IMR-90 (cell line): ENCODE measurements at regions not wholly inside any gene's neighbourhood (a gene's known extent, or its start where the extent isn't known, plus 50 kb on each side); places are given as distances from the start of the nearest gene placed in this dataset.

Experiments
- ATAC-seq: fragments of 200-7000 bp; cut with Tn5 transposase; 2 replicates; pipeline ENCODE4 v1.9.1; 2020; ENCODE audit warnings: low read depth, mild to moderate bottlenecking, moderate library complexity
- BruUV-seq: library from RNA; stranded (reverse); fragments of 400-500 nt; replicated peaks from 2 replicates; lab custom pipeline; 2021; lab: Mats Ljungman, UMichigan
- CTCF ChIA-PET: fragments of 300-600 bp; formaldehyde crosslinking; extraction: SDS; loops from one replicate; lab custom pipeline; 2021; ENCODE audit warnings: antibody characterized with exemption; lab: Yijun Ruan, JAX
- POLR2A ChIA-PET: fragments of 300-600 bp; sonication (Branson Sonifier 250); formaldehyde crosslinking; loops from one replicate; lab custom pipeline; 2022; ENCODE audit warnings: antibody characterized with exemption; ENCODE audit not compliant: unreplicated experiment; lab: Charles Lee
- DNase-seq: peaks from one replicate; pipeline ENCODE4 v3.0.0; 2013
- H2AFZ ChIP-seq: replicated peaks from 2 replicates; pipeline ENCODE3; 2013; ENCODE audit warnings: low read length, mild to moderate bottlenecking; ENCODE audit not compliant: poor library complexity
- H2AK5ac ChIP-seq: 2 replicates; pipeline ENCODE4 v1.6.1; 2013; ENCODE audit warnings: low read depth, low read length, inconsistent platforms
- H2AK9ac ChIP-seq: replicated peaks from 2 replicates; pipeline ENCODE3; 2013; ENCODE audit warnings: mild to moderate bottlenecking, low read depth, low read length, moderate library complexity; ENCODE audit not compliant: poor library complexity
- H2BK120ac ChIP-seq: 2 replicates; pipeline ENCODE4 v1.6.1; 2013; ENCODE audit warnings: low read depth, low read length, inconsistent platforms
- H2BK15ac ChIP-seq: 3 replicates; pipeline ENCODE4 v1.6.1; 2013; ENCODE audit warnings: low read depth, low read length, inconsistent platforms
- H2BK20ac ChIP-seq: 2 replicates; pipeline ENCODE4 v1.6.1; 2013; ENCODE audit warnings: low read depth, mild to moderate bottlenecking, inconsistent platforms, low read length, moderate library complexity
- H2BK5ac ChIP-seq: 2 replicates; pipeline ENCODE4 v1.6.1; 2013; ENCODE audit warnings: mild to moderate bottlenecking, low read depth, low read length, inconsistent platforms; ENCODE audit not compliant: poor library complexity, severe bottlenecking
- H3K14ac ChIP-seq: replicated peaks from 2 replicates; pipeline ENCODE4 v1.6.1; 2013; ENCODE audit warnings: low read depth, low read length, inconsistent platforms
- H3K18ac ChIP-seq: 2 replicates; pipeline ENCODE4 v1.6.1; 2013; ENCODE audit warnings: low read depth, low read length, control low read depth
- H3K23ac ChIP-seq: 2 replicates; pipeline ENCODE4 v1.6.1; 2013; ENCODE audit warnings: low read depth, low read length, inconsistent platforms
- H3K27ac ChIP-seq: 2 replicates; pipeline ENCODE4 v1.5.1; 2013; ENCODE audit warnings: mild to moderate bottlenecking, control low read depth, low read length; ENCODE audit not compliant: insufficient read depth
- H3K27me3 ChIP-seq: 2 replicates; pipeline ENCODE4 v1.6.1; 2013; ENCODE audit warnings: low read length; ENCODE audit not compliant: control insufficient read depth, insufficient read depth
- H3K36me3 ChIP-seq: 2 replicates; pipeline ENCODE4 v1.6.1; 2013; ENCODE audit warnings: low read length, mixed read lengths; ENCODE audit not compliant: control insufficient read depth, insufficient read depth
- H3K4ac ChIP-seq: 2 replicates; pipeline ENCODE4 v1.6.1; 2013; ENCODE audit warnings: low read depth, low read length, inconsistent platforms
- H3K4me1 ChIP-seq: 2 replicates; pipeline ENCODE4 v1.6.1; 2013; ENCODE audit warnings: low read length, mixed read lengths; ENCODE audit not compliant: control insufficient read depth, insufficient read depth
- H3K4me2 ChIP-seq: 2 replicates; pipeline ENCODE4 v1.6.1; 2013; ENCODE audit warnings: low read depth, mild to moderate bottlenecking, control low read depth, low read length, moderate library complexity
- H3K4me3 ChIP-seq: 2 replicates; pipeline ENCODE4 v1.5.1; 2013; ENCODE audit warnings: low read depth, mild to moderate bottlenecking, control low read depth, low read length, moderate library complexity; ENCODE audit not compliant: insufficient read depth
- H3K56ac ChIP-seq: 2 replicates; pipeline ENCODE4 v1.6.1; 2013; ENCODE audit warnings: low read length, inconsistent platforms; ENCODE audit not compliant: insufficient read depth; ENCODE audit errors: extremely low read depth
- H3K79me1 ChIP-seq, 2 experiments: 2 replicates each; pipeline ENCODE4 v1.6.1; 2013; ENCODE audit warnings: low read length in 2 of 2, inconsistent platforms in 1 of 2, low read depth in 1 of 2
- H3K9ac ChIP-seq: 2 replicates; pipeline ENCODE4 v1.6.1; 2013; ENCODE audit warnings: low read depth, low read length, control low read depth
- H3K9me1 ChIP-seq: 2 replicates; pipeline ENCODE4 v1.6.1; 2013; ENCODE audit warnings: low read length, inconsistent platforms; ENCODE audit not compliant: insufficient read depth
- H3K9me3 ChIP-seq: 2 replicates; pipeline ENCODE4 v1.6.1; 2013; ENCODE audit warnings: low read length; ENCODE audit not compliant: control insufficient read depth, insufficient read depth
- H4K20me1 ChIP-seq: 2 replicates; pipeline ENCODE4 v1.6.1; 2013; ENCODE audit warnings: low read length, inconsistent platforms; ENCODE audit not compliant: insufficient read depth
- H4K5ac ChIP-seq: 2 replicates; pipeline ENCODE4 v1.6.1; 2013; ENCODE audit warnings: mild to moderate bottlenecking, low read depth, low read length, control low read depth
- H4K8ac ChIP-seq, 2 experiments: 2 replicates each; pipeline ENCODE4 v1.6.1; 2013; ENCODE audit warnings: low read depth in 2 of 2, low read length in 2 of 2, control low read depth in 1 of 2, inconsistent platforms in 1 of 2
- H4K91ac ChIP-seq: 2 replicates; pipeline ENCODE4 v1.6.1; 2013; ENCODE audit warnings: low read depth, low read length, inconsistent platforms; ENCODE audit not compliant: insufficient read depth
- CEBPB ChIP-seq: IDR thresholded peaks from 2 replicates; pipeline ENCODE4 v1.6.1; 2012; ENCODE audit warnings: low read depth, low read length, improper control_type of control experiment
- CHD1 ChIP-seq: IDR thresholded peaks from 2 replicates; pipeline ENCODE4 v1.6.1; 2012; ENCODE audit warnings: low read depth, low read length, improper control_type of control experiment
- MAZ ChIP-seq: IDR thresholded peaks from 2 replicates; pipeline ENCODE4 v1.6.1; 2012; ENCODE audit warnings: low read depth, mild to moderate bottlenecking, low read length, improper control_type of control experiment, moderate library complexity, borderline replicate concordance
- MXI1 ChIP-seq: IDR thresholded peaks from 2 replicates; pipeline ENCODE4 v1.6.1; 2012; ENCODE audit warnings: low read depth, mild to moderate bottlenecking, low read length, moderate library complexity, borderline replicate concordance
- NFE2L2 ChIP-seq: fragments of 150-350 bp; IDR thresholded peaks from 2 replicates; pipeline ENCODE4 v1.6.1; 2016; ENCODE audit warnings: low read depth, mild to moderate bottlenecking, low read length
- RAD21 ChIP-seq: IDR thresholded peaks from 2 replicates; pipeline ENCODE4 v1.6.1; 2012; ENCODE audit warnings: low read length, improper control_type of control experiment
- RFX5 ChIP-seq: IDR thresholded peaks from 2 replicates; pipeline ENCODE4 v1.8.0; 2012; ENCODE audit warnings: low read depth, mild to moderate bottlenecking, low read length, moderate library complexity
- WGBS, 2 experiments: methylation state at CpG; one replicate each; pipeline versions ENCODE4 v1.1.5 to v1.1.7; 2013; ENCODE audit warnings: missing lambda C conversion rate in 2 of 2; ENCODE audit not compliant: insufficient read length in 1 of 2; ENCODE audit errors: extremely low coverage in 2 of 2; 5-methylcytosine and 5-hydroxymethylcytosine counted together
- dilution Hi-C: fragments of 300-500 bp; cut with HindIII; formaldehyde crosslinking; loops from one replicate; pipeline ENCODE4 v1.14.3; 2018; ENCODE audit warnings: low sequenced_read_pairs; ENCODE audit not compliant: unreplicated experiment
- in situ Hi-C: fragments of 300-500 bp; cut with MboI; formaldehyde crosslinking; loops from 3 replicates; pipeline ENCODE4 v1.14.3; 2019; ENCODE audit warnings: low sequenced_read_pairs, inconsistent platforms, mixed read lengths
- intact Hi-C: fragments of 100-400 bp; cut with micrococcal nuclease; formaldehyde crosslinking; loops from 2 replicates; pipeline ENCODE4 v1.10.0; 2022
- TF ChIP-seq, protein P1 (sequence below): fragments of 150-350 bp; IDR thresholded peaks from 2 replicates; pipeline ENCODE4 v1.6.1; 2016; ENCODE audit warnings: low read depth, mild to moderate bottlenecking, low read length, moderate library complexity, borderline replicate concordance
- TF ChIP-seq, protein P2 (sequence below): fragments of 150-350 bp; IDR thresholded peaks from 2 replicates; pipeline ENCODE4 v1.6.1; 2017; ENCODE audit warnings: mild to moderate bottlenecking, antibody characterized with exemption, low read length, low read depth

DNA sequence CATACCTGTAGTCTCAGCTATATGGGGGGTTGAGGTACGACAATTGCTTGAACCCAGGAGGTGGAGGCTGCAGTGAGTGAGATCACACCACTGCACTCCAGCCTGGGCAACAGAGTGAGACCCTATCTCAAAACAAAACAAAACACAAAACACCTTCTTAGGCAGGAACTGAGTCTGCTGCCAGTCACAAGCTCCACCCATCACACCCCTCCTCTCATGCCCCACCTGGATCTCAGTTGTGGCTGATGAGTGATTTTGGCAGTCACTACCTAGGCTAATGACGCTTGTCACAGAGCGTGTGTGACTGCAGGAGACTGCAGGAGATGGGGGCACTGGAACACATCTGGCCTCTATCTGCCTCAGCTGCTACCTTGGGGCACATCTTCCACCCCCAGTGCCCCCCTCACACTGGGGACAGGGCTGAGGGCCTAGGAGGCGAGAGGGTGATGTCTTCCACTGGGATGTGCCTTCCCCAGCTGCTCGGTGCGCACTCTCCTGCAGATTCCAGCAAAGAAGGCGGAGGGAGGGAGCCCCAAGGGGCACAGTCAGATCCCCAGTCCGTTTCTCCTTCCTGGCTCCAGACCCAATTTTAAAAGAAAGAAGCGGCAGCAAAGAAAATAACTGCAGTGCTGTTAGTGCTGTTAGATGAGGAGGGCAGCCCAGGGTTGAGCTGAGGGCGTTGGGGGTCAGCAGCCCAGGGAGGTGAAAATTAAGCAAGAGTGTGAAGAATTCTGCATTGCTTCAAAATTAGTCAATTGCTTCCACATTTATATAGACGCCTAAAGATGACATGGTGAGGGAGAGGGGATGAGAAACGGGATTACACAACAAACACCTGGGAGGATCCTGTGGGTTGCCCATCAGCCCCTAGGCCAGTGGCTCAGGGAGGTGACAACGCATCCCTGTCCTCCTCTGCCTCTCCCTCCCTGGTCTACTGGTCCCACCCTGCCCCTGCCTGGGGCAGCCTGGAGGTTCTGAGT, 143.6 kb upstream of the HAAO start:
- H3K9ac ChIP-seq, result no peak overlapping the region
- no peaks in the 10 kb centered on the region for H3K79me1 ChIP-seq
- CTCF ChIA-PET, result no interaction called here
- no peak overlapping the region for H3K14ac ChIP-seq
- no TSS peak for BruUV-seq
- no peaks in the 10 kb centered on the region for H4K20me1 ChIP-seq
- H2BK120ac ChIP-seq, result no peak overlapping the region
- no peaks in the 10 kb centered on the region for H3K9me3 ChIP-seq
- H4K5ac ChIP-seq, result no peak overlapping the region
- intact Hi-C loops, result no loop called here
- WGBS, 2 experiments, result no CpG with 5 or more reads among the region's 13 CpGs
- H4K8ac ChIP-seq, result no peak overlapping the region
- TF ChIP-seq RAD21 (no peak), MAZ (no peak), NFE2L2 (no peak), MXI1 (no peak), CEBPB (no peak), RFX5 (no peak), CHD1 (no peak)
- TF ChIP-seq, protein P1, sequence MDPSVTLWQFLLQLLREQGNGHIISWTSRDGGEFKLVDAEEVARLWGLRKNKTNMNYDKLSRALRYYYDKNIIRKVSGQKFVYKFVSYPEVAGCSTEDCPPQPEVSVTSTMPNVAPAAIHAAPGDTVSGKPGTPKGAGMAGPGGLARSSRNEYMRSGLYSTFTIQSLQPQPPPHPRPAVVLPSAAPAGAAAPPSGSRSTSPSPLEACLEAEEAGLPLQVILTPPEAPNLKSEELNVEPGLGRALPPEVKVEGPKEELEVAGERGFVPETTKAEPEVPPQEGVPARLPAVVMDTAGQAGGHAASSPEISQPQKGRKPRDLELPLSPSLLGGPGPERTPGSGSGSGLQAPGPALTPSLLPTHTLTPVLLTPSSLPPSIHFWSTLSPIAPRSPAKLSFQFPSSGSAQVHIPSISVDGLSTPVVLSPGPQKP, result no peak
- TF ChIP-seq, protein P2, sequence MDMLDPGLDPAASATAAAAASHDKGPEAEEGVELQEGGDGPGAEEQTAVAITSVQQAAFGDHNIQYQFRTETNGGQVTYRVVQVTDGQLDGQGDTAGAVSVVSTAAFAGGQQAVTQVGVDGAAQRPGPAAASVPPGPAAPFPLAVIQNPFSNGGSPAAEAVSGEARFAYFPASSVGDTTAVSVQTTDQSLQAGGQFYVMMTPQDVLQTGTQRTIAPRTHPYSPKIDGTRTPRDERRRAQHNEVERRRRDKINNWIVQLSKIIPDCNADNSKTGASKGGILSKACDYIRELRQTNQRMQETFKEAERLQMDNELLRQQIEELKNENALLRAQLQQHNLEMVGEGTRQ, result no peak
- H4K91ac ChIP-seq, result no peak overlapping the region
- no peak overlapping the region for H3K23ac ChIP-seq
- H3K56ac ChIP-seq, result no peak overlapping the region
- no peak overlapping the region for H3K4me2 ChIP-seq
- H2AFZ ChIP-seq, result no peak overlapping the region
- in situ Hi-C loops, result no loop called here
- no peak overlapping the region for H3K4ac ChIP-seq
- DNase-seq (no peak), ATAC-seq (no peak)
- H3K9me1 ChIP-seq, result peaks cover 20% of the 10 kb centered on the region
- H3K4me1 ChIP-seq, result peaks cover 17% of the 10 kb centered on the region
- no peak overlapping the region for H2AK9ac ChIP-seq
- POLR2A ChIA-PET, result no interaction called here
- no peaks in the 10 kb centered on the region for H3K36me3 ChIP-seq
- H3K18ac ChIP-seq, result no peak overlapping the region
- no peak overlapping the region for H3K4me3 ChIP-seq
- H2AK5ac ChIP-seq, result no peak overlapping the region
- dilution Hi-C loops, result no loop called here
- no peak overlapping the region for H2BK15ac ChIP-seq
- no peaks in the 10 kb centered on the region for H3K27me3 ChIP-seq
- H2BK5ac ChIP-seq, result no peak overlapping the region
- H3K27ac ChIP-seq, result no peak overlapping the region
- H2BK20ac ChIP-seq, result no peak overlapping the region
